KG1 (cell line): ENCODE measurements at regions not wholly inside any gene's neighbourhood (a gene's known extent, or its start where the extent isn't known, plus 50 kb on each side); places are given as distances from the start of the nearest gene placed in this dataset.

Experiments
- DNase-seq: peaks from one replicate; lab custom pipeline; 2025; lab: John Stamatoyannopoulos, UW

- no peak for DNase-seq
Observed at GRCh38 chr5:68711293-68712200, 382.3 kb upstream of the SLC30A5 start.

DNA sequence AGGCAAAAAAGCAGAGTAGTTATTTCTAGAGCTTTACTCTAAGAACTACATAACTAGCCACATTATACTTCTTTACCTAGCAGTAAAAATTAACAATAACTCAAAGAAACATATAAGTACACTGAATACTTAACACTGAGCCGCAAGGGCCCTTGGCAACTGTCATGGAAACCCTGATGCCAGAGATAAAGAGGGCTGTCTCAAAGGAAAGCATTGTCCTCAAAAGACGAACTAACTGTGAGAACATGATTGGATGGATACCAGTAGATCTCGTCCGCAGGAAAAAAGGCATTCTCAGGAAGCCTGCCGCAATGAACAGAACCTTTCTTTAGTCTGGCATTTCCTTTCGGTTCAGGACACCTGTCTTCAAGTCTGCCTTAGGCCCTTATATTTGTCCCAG lies 379.0 kb upstream of the SLC30A5 start:
- DNase-seq = no peak

DNA sequence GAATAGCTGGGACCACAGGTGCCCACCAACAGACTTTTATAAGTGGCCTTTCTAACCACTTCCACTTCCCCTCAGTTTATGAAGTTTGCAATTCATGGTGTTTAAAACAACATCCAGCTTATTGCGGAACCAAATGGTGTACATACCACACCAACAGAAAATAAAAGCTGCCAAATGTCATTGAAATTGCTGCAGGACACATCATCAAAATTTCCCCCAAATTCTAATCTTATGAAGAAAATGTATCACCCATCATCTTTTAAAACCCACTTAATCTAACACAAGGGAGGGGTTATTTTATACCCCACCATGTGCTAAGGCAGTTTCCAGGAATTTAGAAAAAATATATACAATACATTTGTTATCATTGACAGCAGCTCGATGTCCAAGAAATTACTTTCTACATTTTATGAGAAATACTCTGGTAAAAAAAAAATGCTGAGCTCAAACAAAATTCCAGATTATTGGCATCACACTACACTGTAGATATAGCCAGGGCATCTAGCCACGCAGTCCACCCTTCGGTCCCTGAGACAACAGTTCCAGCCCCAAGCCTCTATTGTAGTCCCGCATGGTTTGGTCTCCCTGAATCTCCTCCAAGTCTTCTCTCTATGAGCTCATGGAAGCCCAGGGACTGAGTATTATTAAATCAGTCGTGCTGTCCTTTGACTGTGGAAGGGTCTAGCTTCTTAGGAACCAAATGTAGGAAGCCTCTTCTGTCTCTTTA lies 372.8 kb upstream of the SLC30A5 start:
- no peak for DNase-seq

- no peak for DNase-seq
Observed at GRCh38 chr5:68722357-68722756, 371.5 kb upstream of the SLC30A5 start.

GRCh38 chr5:68725905-68726683 lies 367.7 kb upstream of the SLC30A5 start:
- no peak for DNase-seq

DNA sequence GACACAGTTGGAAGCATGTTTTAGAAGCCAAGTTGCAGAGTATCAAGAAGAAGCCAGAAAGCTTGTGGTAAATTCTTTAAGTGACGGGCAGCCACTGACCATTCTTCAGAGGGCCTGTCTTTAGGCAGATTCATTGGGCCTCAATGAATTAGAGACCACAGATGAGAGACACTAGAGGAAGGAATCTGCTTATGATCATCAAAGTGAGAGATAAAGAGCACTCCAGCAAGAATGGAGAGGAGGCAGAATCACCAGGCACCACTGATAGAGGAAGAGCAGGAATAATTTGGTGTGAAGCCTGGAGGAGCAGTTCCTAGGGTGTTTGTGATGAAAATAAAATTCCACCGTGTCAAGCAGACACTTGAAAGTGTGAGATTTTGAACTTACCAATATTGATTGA lies 365.9 kb upstream of the SLC30A5 start:
- no peak for DNase-seq

DNA sequence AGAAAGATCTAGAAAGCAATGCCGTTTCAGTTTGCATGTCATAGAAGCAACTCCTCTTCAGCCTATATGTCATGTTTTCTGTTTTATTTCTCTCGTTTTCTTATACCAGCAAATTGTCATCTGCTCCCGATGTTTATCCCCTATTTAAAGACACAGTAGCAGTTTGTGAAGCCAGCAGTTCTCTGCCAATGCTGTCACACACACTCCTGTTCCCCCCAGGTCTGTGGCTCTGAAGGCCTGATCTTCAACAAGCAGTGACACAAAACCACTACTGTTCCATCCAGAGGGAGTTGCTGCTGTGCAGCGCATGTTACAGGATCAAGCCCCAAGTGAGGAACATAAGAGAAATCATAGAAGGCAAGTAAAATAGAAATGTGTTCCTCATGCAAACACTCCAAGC lies 364.1 kb upstream of the SLC30A5 start:
- DNase-seq = no peak

DNA sequence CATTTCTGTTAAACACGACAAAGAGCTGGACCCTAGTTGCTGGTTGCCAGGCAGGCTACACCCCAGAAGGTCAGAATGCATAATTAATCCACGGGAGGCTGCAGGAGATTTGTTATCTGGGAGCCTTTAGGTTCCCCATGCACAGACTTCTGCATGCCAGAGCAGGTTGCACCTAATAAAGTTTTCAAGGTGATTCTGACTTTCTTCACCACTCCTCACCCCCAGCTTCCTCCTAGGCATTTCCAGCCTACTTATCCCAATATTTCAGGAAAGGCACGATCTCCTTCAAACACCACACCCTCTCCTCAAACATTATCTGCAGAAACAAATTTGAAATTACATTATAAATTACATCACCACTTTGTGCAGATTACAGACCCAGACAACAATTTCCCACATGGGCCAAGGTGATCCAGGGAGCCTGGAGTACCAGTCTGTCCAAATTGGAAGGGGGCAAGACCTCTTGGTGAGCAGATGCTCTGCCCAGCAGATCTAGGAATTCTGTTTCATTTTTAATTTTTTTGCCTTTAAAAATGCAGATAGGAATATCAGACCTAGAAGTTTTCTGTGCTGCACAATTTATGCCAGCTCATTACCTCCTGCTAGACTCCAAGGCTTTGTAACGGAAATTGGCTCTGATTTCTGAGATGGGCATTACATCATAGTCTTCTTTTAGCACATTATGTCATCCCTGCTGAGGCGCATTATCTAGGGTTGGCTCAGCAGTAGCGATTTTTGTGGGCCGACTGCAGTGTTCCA lies 363.4 kb upstream of the SLC30A5 start:
- DNase-seq = no peak

DNA sequence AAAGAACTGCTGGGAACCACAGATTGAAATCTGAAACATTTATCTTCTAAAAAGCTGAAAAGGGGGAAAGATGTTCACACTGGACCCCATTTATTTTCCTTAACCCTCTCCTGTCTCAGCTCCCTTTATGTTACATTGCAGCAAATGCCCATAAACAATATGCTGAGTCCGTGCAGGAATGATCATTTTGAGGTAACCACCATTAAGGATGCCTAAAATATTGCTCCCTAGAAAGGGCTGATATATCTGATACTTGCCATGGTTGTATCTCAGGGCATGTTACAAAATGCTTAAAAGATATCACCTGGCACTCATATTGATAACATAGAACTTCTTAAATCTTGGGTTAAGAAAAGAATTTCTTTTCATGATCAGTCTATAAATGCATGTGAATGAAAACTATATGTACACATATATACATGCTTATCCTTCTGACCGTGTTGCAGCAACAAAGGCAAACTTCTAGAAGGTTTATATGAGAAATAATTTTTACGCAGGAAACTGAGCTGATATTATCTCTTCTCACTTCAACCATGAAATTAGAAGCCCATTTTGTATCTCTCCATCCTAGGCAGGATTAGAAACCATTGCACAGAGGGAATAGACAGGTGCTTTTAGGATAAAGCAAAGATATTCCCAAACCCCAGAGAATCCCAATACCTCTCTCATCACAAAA lies 362.7 kb upstream of the SLC30A5 start:
- no peak for DNase-seq

DNA sequence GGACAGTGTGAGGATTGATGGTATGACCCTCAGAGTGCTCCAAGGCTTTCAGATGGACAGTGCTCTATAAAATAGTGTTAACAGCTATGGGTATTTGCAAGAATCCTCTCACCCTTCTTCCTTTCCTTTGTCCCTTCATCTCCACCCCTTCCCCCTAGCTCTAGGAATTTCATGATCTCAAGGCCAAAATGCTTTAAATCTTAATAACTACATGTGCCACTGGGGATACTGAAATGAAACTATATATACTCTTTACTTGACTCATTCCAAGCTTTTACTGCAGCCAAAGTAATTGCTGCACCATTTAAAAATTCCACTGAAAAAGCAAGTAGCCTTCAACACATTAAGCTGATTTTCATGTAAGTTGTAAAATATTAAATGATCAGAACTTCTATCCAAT lies 361.6 kb upstream of the SLC30A5 start:
- DNase-seq = no peak

- DNase-seq = no peak
Observed at GRCh38 chr5:68734781-68735180, 359.0 kb upstream of the SLC30A5 start.

DNA sequence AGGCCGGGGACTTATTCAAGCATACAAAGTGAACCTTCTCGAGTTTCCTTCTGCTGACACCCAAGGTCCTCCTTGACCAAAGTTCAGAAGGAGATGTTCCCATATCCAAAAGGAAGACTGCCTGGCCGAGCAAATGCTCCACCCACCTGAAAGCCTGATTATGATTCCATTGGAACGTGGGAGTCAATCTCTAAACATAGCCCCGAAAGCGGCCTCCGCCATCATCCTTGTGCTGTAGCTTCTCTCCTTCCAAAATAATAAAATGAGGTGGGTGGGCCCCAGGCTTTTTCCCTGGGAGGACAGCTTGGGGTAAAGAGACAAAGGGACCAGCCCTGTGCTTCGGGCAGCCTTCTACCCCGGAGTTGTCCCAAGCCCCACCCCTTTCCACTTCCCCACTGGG lies 355.6 kb upstream of the SLC30A5 start:
- no peak for DNase-seq

GRCh38 chr5:68738841-68739240 lies 355.0 kb upstream of the SLC30A5 start:
- no peak for DNase-seq

- no peak for DNase-seq
Observed at GRCh38 chr5:68739752-68740151, 354.1 kb upstream of the SLC30A5 start.

- DNase-seq = no peak
Observed at GRCh38 chr5:68740226-68740910, 353.4 kb upstream of the SLC30A5 start.

DNA sequence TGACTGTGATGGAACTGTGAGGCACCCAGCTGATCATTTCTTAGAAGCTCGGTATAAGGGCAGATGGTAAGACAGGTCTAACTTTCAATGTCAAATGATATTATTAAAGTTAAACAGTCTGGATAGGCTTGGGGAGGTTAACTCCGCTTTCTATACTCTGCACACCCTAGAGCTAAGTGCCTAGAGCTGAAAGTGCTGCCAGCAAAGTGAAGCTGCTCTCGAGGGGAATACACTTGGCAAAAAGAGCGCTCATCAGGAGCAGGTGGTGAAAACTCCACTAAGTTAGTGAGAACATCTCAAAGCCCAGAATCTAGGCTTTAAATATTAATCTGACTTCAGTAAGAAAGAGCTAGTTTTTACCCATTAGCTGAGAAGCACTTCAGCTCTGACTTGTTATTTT lies 349.6 kb upstream of the SLC30A5 start:
- no peak for DNase-seq

- DNase-seq = no peak
Observed at GRCh38 chr5:68745448-68745847, 348.4 kb upstream of the SLC30A5 start.

GRCh38 chr5:68746220-68746619 lies 347.6 kb upstream of the SLC30A5 start:
- DNase-seq = no peak

- DNase-seq = no peak
Observed at GRCh38 chr5:68746643-68747420, 347.0 kb upstream of the SLC30A5 start.

- DNase-seq = no peak
Observed at GRCh38 chr5:68747521-68747920, 346.3 kb upstream of the SLC30A5 start.
